GM12878 (cell line): ENCODE measurements at regions not wholly inside any gene's neighbourhood (a gene's known extent, or its start where the extent isn't known, plus 50 kb on each side); places are given as distances from the start of the nearest gene placed in this dataset.

Source experiments
- ATAC-seq: fragments of 200-7000 bp; cut with Tn5 transposase; 3 replicates; pipeline ENCODE4 v1.9.1; 2020; ENCODE audit warnings: mild to moderate bottlenecking, moderate library complexity
- BruUV-seq: library from RNA; stranded (reverse); fragments of 400-500 nt; replicated peaks from 2 replicates; lab custom pipeline; 2021; lab: Mats Ljungman, UMichigan
- CTCF ChIA-PET: fragments of 300-600 bp; sonication (Branson Sonifier 250); formaldehyde crosslinking; extraction: SDS; loops from one replicate; lab custom pipeline; 2021; ENCODE audit warnings: inconsistent platforms; lab: Yijun Ruan, JAX
- POLR2A ChIA-PET: fragments of 350-600 bp; formaldehyde crosslinking; extraction: SDS; loops from one replicate; lab custom pipeline; 2021; ENCODE audit warnings: inconsistent platforms; lab: Charles Lee
- RAD21 ChIA-PET: fragments of 300-600 bp; sonication (Branson Sonifier 250); formaldehyde crosslinking; loops from one replicate; lab custom pipeline; 2023; ENCODE audit warnings: antibody characterized with exemption; ENCODE audit not compliant: unreplicated experiment; lab: Charles Lee
- SMC1A ChIA-PET: fragments of 300-600 bp; sonication (Branson Sonifier 250); formaldehyde crosslinking; loops from one replicate; lab custom pipeline; 2023; ENCODE audit not compliant: unreplicated experiment, uncharacterized antibody; lab: Charles Lee
- DNase-seq: peaks from one replicate; pipeline ENCODE4 v3.0.0-alpha.2; 2011; ENCODE audit warnings: low read depth, low spot score
- FAIRE-seq: peaks from 3 replicates; lab custom pipeline; 2011; peaks lifted over from hg19 to GRCh38; lab: Jason Lieb, UNC
- H2AFZ ChIP-seq: 2 replicates; pipeline ENCODE4 v1.6.0; 2011; ENCODE audit warnings: low read depth, low read length, control low read depth; ENCODE audit not compliant: control insufficient read depth
- H3K27ac ChIP-seq: 2 replicates; pipeline ENCODE4 v1.5.1; 2011; ENCODE audit warnings: control low read depth; ENCODE audit not compliant: control insufficient read depth, insufficient read depth
- H3K27me3 ChIP-seq, 2 experiments: replicated peaks in 1 of 2; 2 replicates each; pipeline versions ENCODE4 v1.6.0 to v1.6.1; 2011; ENCODE audit warnings: low read length in 1 of 2; ENCODE audit not compliant: control insufficient read depth in 2 of 2, insufficient read depth in 2 of 2
- H3K36me3 ChIP-seq, 2 experiments: 2 replicates each; pipeline ENCODE4 v1.5.1; 2011; ENCODE audit warnings: low read length in 1 of 2; ENCODE audit not compliant: control insufficient read depth in 2 of 2, insufficient read depth in 2 of 2
- H3K4me1 ChIP-seq: 2 replicates; pipeline ENCODE4 v1.6.1; 2011; ENCODE audit warnings: mild to moderate bottlenecking, low read length, moderate library complexity, mixed read lengths; ENCODE audit not compliant: control insufficient read depth, insufficient read depth
- H3K4me2 ChIP-seq: 2 replicates; pipeline ENCODE4 v1.6.0; 2011; ENCODE audit warnings: control low read depth; ENCODE audit not compliant: control insufficient read depth, insufficient read depth
- H3K4me3 ChIP-seq: fragments of 200-600 bp; sonication (generic); 2 replicates; pipeline ENCODE4 v1.5.1; 2016
- H3K79me2 ChIP-seq: 2 replicates; pipeline ENCODE4 v1.6.0; 2011; ENCODE audit warnings: low read length; ENCODE audit not compliant: control insufficient read depth, insufficient read depth
- H3K9ac ChIP-seq: 2 replicates; pipeline ENCODE4 v1.8.0; 2011; ENCODE audit warnings: low read length, control low read depth, mixed read lengths; ENCODE audit not compliant: control insufficient read depth, insufficient read depth
- H3K9me3 ChIP-seq: replicated peaks from 3 replicates; pipeline ENCODE4 v1.5.1; 2011; ENCODE audit warnings: mild to moderate bottlenecking, low read length; ENCODE audit not compliant: control insufficient read depth, insufficient read depth
- H4K20me1 ChIP-seq: 2 replicates; pipeline ENCODE4 v1.6.0; 2011; ENCODE audit not compliant: control insufficient read depth, insufficient read depth
- CREB1 ChIP-seq: IDR thresholded peaks from 2 replicates; pipeline ENCODE4 v1.6.1; 2012; ENCODE audit warnings: low read depth, mild to moderate bottlenecking, inconsistent platforms
- EED ChIP-seq: sonication (generic); IDR thresholded peaks from 2 replicates; pipeline ENCODE4 v1.6.1; 2016; ENCODE audit warnings: antibody characterized with exemption, low read depth
- FOXK2 ChIP-seq: fragments of 450-650 bp; IDR thresholded peaks from 2 replicates; pipeline ENCODE4 v1.6.1; 2017; ENCODE audit warnings: mild to moderate bottlenecking, moderate library complexity
- IKZF2 ChIP-seq, 2 experiments: fragments of 450-650 bp; IDR thresholded peaks; 2 replicates each; pipeline ENCODE4 v1.6.1; 2017; ENCODE audit warnings: mild to moderate bottlenecking in 2 of 2, moderate library complexity in 2 of 2
- POU2F2 ChIP-seq: IDR thresholded peaks from 3 replicates; pipeline ENCODE4 v1.6.1; 2011; ENCODE audit warnings: low read depth, mild to moderate bottlenecking, low read length, borderline replicate concordance
- RELB ChIP-seq: fragments of 450-650 bp; IDR thresholded peaks from 2 replicates; pipeline ENCODE4 v1.6.1; 2017; ENCODE audit warnings: low read depth, mild to moderate bottlenecking, moderate library complexity
- SIX5 ChIP-seq: IDR thresholded peaks from 2 replicates; pipeline ENCODE4 v1.6.1; 2011; ENCODE audit warnings: mild to moderate bottlenecking, low read depth, low read length, moderate library complexity; ENCODE audit not compliant: severe bottlenecking
- SRF ChIP-seq, 2 experiments: IDR thresholded peaks; 2 replicates each; pipeline ENCODE4 v1.6.1; 2011; ENCODE audit warnings: low read depth in 2 of 2, low read length in 2 of 2, mild to moderate bottlenecking in 1 of 2, moderate library complexity in 1 of 2
- STAT1 ChIP-seq: fragments of 450-650 bp; conservative IDR thresholded peaks from 2 replicates; pipeline ENCODE4 v1.6.1; 2014; ENCODE audit warnings: antibody characterized with exemption, mild to moderate bottlenecking
- SUPT20H ChIP-seq: IDR thresholded peaks from 2 replicates; pipeline ENCODE4 v1.6.1; 2011; ENCODE audit warnings: low read depth, mild to moderate bottlenecking, low read length, moderate library complexity, borderline replicate concordance; ENCODE audit not compliant: control insufficient read depth
- TBL1XR1 ChIP-seq: IDR thresholded peaks from 2 replicates; pipeline ENCODE4 v1.6.1; 2012; ENCODE audit warnings: low read depth, low read length, improper control_type of control experiment
- USF2 ChIP-seq: IDR thresholded peaks from 2 replicates; pipeline ENCODE4 v1.6.1; 2011; ENCODE audit warnings: low read depth, low read length, improper control_type of control experiment, borderline replicate concordance
- WRNIP1 ChIP-seq: IDR thresholded peaks from 2 replicates; pipeline ENCODE4 v1.6.1; 2011; ENCODE audit warnings: low read depth, low read length, improper control_type of control experiment, borderline replicate concordance
- ZNF207 ChIP-seq: fragments of 450-650 bp; IDR thresholded peaks from 2 replicates; pipeline ENCODE4 v1.6.1; 2014; ENCODE audit warnings: antibody characterized with exemption, mild to moderate bottlenecking, borderline replicate concordance
- ZNF24 ChIP-seq: fragments of 450-650 bp; IDR thresholded peaks from 2 replicates; pipeline ENCODE4 v1.6.1; 2017; ENCODE audit warnings: antibody characterized with exemption, mild to moderate bottlenecking
- whole genome bisulfite sequencing: methylation state at CpG from one replicate; pipeline ENCODE4 v1.1.6; 2016; ENCODE audit warnings: low lambda C conversion rate; ENCODE audit not compliant: insufficient replicate concordance, insufficient coverage; ENCODE audit errors: missing lambda C conversion rate; 5-methylcytosine and 5-hydroxymethylcytosine counted together
- in situ Hi-C: fragments of 300-500 bp; cut with MboI; formaldehyde crosslinking; loops from 9 replicates; pipeline ENCODE4 v1.14.3; 2018; ENCODE audit warnings: mixed read lengths
- intact Hi-C: fragments of 100-400 bp; cut with micrococcal nuclease; formaldehyde crosslinking; loops from one replicate; pipeline ENCODE4 v1.14.2; 2022; ENCODE audit not compliant: unreplicated experiment
- TF ChIP-seq, protein P1 (sequence below): fragments of 450-650 bp; IDR thresholded peaks from 2 replicates; pipeline ENCODE4 v1.6.1; 2017; ENCODE audit warnings: antibody characterized with exemption, mild to moderate bottlenecking, moderate library complexity
- TF ChIP-seq, protein P2 (sequence below): fragments of 450-650 bp; formaldehyde crosslinking; IDR thresholded peaks from 2 replicates; pipeline ENCODE4 v1.4.0; 2022; ENCODE audit warnings: mild to moderate bottlenecking, moderate library complexity

GRCh38 chr13:76300688-76301087 lies 585.5 kb downstream of the KCTD12 start (continued):
- TF ChIP-seq SRF (IDR thresholded peaks at IDR 0.05; ENCODE audit: low read depth in 2 of 2, low read length in 2 of 2) = no peak
- TF ChIP-seq POU2F2 = no peak
- TF ChIP-seq CREB1 = no peak
- no peak for TF ChIP-seq FOXK2
- no peak for TF ChIP-seq SIX5
- TF ChIP-seq EED = no peak
- no peak for TF ChIP-seq ZNF207
- no peak for TF ChIP-seq ZNF24
- TF ChIP-seq, protein P1, sequence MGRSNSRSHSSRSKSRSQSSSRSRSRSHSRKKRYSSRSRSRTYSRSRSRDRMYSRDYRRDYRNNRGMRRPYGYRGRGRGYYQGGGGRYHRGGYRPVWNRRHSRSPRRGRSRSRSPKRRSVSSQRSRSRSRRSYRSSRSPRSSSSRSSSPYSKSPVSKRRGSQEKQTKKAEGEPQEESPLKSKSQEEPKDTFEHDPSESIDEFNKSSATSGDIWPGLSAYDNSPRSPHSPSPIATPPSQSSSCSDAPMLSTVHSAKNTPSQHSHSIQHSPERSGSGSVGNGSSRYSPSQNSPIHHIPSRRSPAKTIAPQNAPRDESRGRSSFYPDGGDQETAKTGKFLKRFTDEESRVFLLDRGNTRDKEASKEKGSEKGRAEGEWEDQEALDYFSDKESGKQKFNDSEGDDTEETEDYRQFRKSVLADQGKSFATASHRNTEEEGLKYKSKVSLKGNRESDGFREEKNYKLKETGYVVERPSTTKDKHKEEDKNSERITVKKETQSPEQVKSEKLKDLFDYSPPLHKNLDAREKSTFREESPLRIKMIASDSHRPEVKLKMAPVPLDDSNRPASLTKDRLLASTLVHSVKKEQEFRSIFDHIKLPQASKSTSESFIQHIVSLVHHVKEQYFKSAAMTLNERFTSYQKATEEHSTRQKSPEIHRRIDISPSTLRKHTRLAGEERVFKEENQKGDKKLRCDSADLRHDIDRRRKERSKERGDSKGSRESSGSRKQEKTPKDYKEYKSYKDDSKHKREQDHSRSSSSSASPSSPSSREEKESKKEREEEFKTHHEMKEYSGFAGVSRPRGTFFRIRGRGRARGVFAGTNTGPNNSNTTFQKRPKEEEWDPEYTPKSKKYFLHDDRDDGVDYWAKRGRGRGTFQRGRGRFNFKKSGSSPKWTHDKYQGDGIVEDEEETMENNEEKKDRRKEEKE = no peak

- no peak for ATAC-seq
- Histone ChIP-seq H4K20me1 (no peaks in the 10 kb centered on the region), H3K4me3 (no peak overlapping the region), H3K27ac (no peak overlapping the region), H3K36me3 (no peaks in the 10 kb centered on the region), H3K79me2 (no peaks in the 10 kb centered on the region), H3K9ac (no peak overlapping the region), H3K27me3 (no peaks in the 10 kb centered on the region), H3K4me2 (no peak overlapping the region), H2AFZ (no peak overlapping the region), H3K9me3 (no peaks in the 10 kb centered on the region), H3K4me1 (no peaks in the 10 kb centered on the region)
- FAIRE-seq = no peak
- in situ Hi-C loops = no loop called here
- ChIA-PET CTCF (no interaction called here), POLR2A (no interaction called here), SMC1A (no interaction called here), RAD21 (no interaction called here)
- no TSS peak for BruUV-seq
- 43% methylated on average over 6 of the region's 6 CpGs for WGBS
- DNase-seq = no peak
- intact Hi-C loops = no loop called here
- no peak for TF ChIP-seq SUPT20H
- TF ChIP-seq RELB = no peak
- TF ChIP-seq STAT1 = no peak
- TF ChIP-seq USF2 = no peak
- TF ChIP-seq WRNIP1 = no peak
- TF ChIP-seq, protein P2, sequence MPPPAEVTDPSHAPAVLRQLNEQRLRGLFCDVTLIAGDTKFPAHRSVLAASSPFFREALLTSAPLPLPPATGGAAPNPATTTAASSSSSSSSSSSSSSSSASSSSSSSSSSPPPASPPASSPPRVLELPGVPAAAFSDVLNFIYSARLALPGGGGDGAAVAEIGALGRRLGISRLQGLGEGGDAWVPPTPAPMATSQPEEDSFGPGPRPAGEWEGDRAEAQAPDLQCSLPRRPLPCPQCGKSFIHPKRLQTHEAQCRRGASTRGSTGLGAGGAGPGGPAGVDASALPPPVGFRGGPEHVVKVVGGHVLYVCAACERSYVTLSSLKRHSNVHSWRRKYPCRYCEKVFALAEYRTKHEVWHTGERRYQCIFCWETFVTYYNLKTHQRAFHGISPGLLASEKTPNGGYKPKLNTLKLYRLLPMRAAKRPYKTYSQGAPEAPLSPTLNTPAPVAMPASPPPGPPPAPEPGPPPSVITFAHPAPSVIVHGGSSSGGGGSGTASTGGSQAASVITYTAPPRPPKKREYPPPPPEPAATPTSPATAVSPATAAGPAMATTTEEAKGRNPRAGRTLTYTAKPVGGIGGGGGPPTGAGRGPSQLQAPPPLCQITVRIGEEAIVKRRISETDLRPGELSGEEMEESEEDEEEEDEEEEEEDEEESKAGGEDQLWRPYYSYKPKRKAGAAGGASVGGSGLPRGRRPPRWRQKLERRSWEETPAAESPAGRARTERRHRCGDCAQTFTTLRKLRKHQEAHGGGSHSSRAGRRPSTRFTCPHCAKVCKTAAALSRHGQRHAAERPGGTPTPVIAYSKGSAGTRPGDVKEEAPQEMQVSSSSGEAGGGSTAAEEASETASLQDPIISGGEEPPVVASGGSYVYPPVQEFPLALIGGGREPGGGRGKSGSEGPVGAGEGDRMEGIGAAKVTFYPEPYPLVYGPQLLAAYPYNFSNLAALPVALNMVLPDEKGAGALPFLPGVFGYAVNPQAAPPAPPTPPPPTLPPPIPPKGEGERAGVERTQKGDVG = no peak
- no peak for TF ChIP-seq TBL1XR1
- no peak for TF ChIP-seq IKZF2 (IDR thresholded peaks at IDR 0.05)
Measured at GRCh38 chr13:76297331-76297730, 588.9 kb downstream of the KCTD12 start.
